Neural cell (in vitro differentiated cells): ENCODE measurements at regions not wholly inside any gene's neighbourhood (a gene's known extent, or its start where the extent isn't known, plus 50 kb on each side); places are given as distances from the start of the nearest gene placed in this dataset.

Experiments
- H2AFZ ChIP-seq: fragments of 200-600, 300-800 bp; sonication (generic), shearing (Covaris generic); 2 replicates; pipeline ENCODE4 v1.6.0; 2014; ENCODE audit warnings: low read depth, mild to moderate bottlenecking, antibody characterized with exemption, low read length, moderate library complexity
- H3F3A ChIP-seq: fragments of 200-600 bp; shearing (Covaris generic); 2 replicates; pipeline ENCODE4 v1.6.1; 2016; ENCODE audit warnings: mild to moderate bottlenecking, moderate library complexity, mixed read lengths, antibody characterized with exemption, low read length; ENCODE audit not compliant: insufficient read depth, poor library complexity, severe bottlenecking
- H3K27ac ChIP-seq: fragments of 200-600, 300-800 bp; sonication (generic), shearing (Covaris generic); 2 replicates; pipeline ENCODE4 v1.5.1; 2014; ENCODE audit warnings: mild to moderate bottlenecking, low read length, moderate library complexity
- H3K27me3 ChIP-seq: fragments of 300-800, 200-600 bp; sonication (generic), shearing (Covaris generic); 2 replicates; pipeline ENCODE4 v1.6.0; 2014; ENCODE audit warnings: mild to moderate bottlenecking, low read depth, low read length, moderate library complexity; ENCODE audit not compliant: insufficient read depth
- H3K36me3 ChIP-seq: fragments of 300-800, 200-600 bp; sonication (generic), shearing (Covaris generic); 2 replicates; pipeline ENCODE4 v1.5.1; 2014; ENCODE audit warnings: mild to moderate bottlenecking, antibody characterized with exemption, low read length, moderate library complexity; ENCODE audit not compliant: insufficient read depth
- H3K4me2 ChIP-seq: fragments of 300-800, 200-600 bp; sonication (generic), shearing (Covaris generic); 2 replicates; pipeline ENCODE4 v1.6.0; 2014; ENCODE audit warnings: mild to moderate bottlenecking, low read length
- H3K4me3 ChIP-seq: fragments of 300-800, 200-600 bp; sonication (generic), shearing (Covaris generic); 2 replicates; pipeline ENCODE4 v1.5.1; 2014; ENCODE audit warnings: mild to moderate bottlenecking, low read length, moderate library complexity
- H3K79me2 ChIP-seq: fragments of 200-600 bp; shearing (Covaris generic); replicated peaks from 2 replicates; pipeline ENCODE4 v1.6.0; 2014; ENCODE audit warnings: mild to moderate bottlenecking, low read length, moderate library complexity; ENCODE audit not compliant: insufficient read depth
- H3K9ac ChIP-seq: fragments of 300-800, 200-600 bp; sonication (generic), shearing (Covaris generic); 2 replicates; pipeline ENCODE4 v1.6.1; 2016; ENCODE audit warnings: mild to moderate bottlenecking, low read length, mixed read lengths
- H3K9me2 ChIP-seq: fragments of 200-600 bp; shearing (Covaris generic); 2 replicates; pipeline ENCODE4 v1.6.1; 2016; ENCODE audit warnings: mild to moderate bottlenecking, low read length, mixed read lengths; ENCODE audit not compliant: insufficient read depth
- H3K9me3 ChIP-seq: fragments of 200-600, 300-800 bp; sonication (generic), shearing (Covaris generic); 2 replicates; pipeline ENCODE4 v1.6.1; 2016; ENCODE audit warnings: mild to moderate bottlenecking, mixed run types, low read length, moderate library complexity, mixed read lengths
- H4K20me1 ChIP-seq: fragments of 200-600 bp; shearing (Covaris generic); 2 replicates; pipeline ENCODE4 v1.6.1; 2016; ENCODE audit warnings: mild to moderate bottlenecking, mixed run types; ENCODE audit not compliant: insufficient read depth
- CTCF ChIP-seq: fragments of 450-650 bp; IDR thresholded peaks from 2 replicates; pipeline ENCODE4 v1.5.1; 2014; ENCODE audit warnings: antibody characterized with exemption, mild to moderate bottlenecking, moderate library complexity; ENCODE audit not compliant: poor library complexity, severe bottlenecking
- EP300 ChIP-seq: fragments of 450-650 bp; conservative IDR thresholded peaks from 2 replicates; pipeline ENCODE4 v1.6.1; 2014; ENCODE audit warnings: antibody characterized with exemption, mild to moderate bottlenecking, moderate library complexity; ENCODE audit not compliant: poor library complexity, severe bottlenecking
- EZH2 ChIP-seq: fragments of 200-600, 300-800 bp; shearing (Covaris generic), sonication (generic); IDR thresholded peaks from 2 replicates; pipeline ENCODE4 v1.6.1; 2014; ENCODE audit warnings: antibody characterized with exemption, low read length, borderline replicate concordance, mild to moderate bottlenecking; ENCODE audit not compliant: insufficient read depth, poor library complexity, severe bottlenecking
- MXI1 ChIP-seq: fragments of 450-650 bp; conservative IDR thresholded peaks from 2 replicates; pipeline ENCODE4 v1.6.1; 2014; ENCODE audit warnings: antibody characterized with exemption, mild to moderate bottlenecking; ENCODE audit not compliant: poor library complexity, severe bottlenecking
- POLR2AphosphoS5 ChIP-seq: IDR thresholded peaks from 2 replicates; pipeline ENCODE4 v1.6.1; 2012
- RAD21 ChIP-seq: fragments of 450-650 bp; conservative IDR thresholded peaks from 2 replicates; pipeline ENCODE4 v1.6.1; 2014; ENCODE audit warnings: antibody characterized with exemption, mild to moderate bottlenecking, moderate library complexity
- SMC3 ChIP-seq: fragments of 450-650 bp; conservative IDR thresholded peaks from 2 replicates; pipeline ENCODE4 v1.6.1; 2014; ENCODE audit warnings: antibody characterized with exemption, mild to moderate bottlenecking, moderate library complexity; ENCODE audit not compliant: poor library complexity
- TAF1 ChIP-seq: IDR thresholded peaks from 2 replicates; pipeline ENCODE4 v1.6.1; 2012; ENCODE audit warnings: low read depth
- TF ChIP-seq, protein P1 (sequence below): IDR thresholded peaks from 2 replicates; pipeline ENCODE4 v1.6.1; 2012; ENCODE audit warnings: borderline replicate concordance

- Histone ChIP-seq H3K36me3 (no peaks in the 10 kb centered on the region), H3K4me3 (no peak overlapping the region), H4K20me1 (no peaks in the 10 kb centered on the region), H3K79me2 (no peaks in the 10 kb centered on the region), H3K9ac (no peak overlapping the region), H3K9me3 (no peaks in the 10 kb centered on the region), H3K9me2 (no peaks in the 10 kb centered on the region), H2AFZ (no peak overlapping the region), H3K27me3 (no peaks in the 10 kb centered on the region), H3K4me2 (no peak overlapping the region), H3F3A (no peaks in the 10 kb centered on the region), H3K27ac (no peak overlapping the region)
- TF ChIP-seq, protein P1, sequence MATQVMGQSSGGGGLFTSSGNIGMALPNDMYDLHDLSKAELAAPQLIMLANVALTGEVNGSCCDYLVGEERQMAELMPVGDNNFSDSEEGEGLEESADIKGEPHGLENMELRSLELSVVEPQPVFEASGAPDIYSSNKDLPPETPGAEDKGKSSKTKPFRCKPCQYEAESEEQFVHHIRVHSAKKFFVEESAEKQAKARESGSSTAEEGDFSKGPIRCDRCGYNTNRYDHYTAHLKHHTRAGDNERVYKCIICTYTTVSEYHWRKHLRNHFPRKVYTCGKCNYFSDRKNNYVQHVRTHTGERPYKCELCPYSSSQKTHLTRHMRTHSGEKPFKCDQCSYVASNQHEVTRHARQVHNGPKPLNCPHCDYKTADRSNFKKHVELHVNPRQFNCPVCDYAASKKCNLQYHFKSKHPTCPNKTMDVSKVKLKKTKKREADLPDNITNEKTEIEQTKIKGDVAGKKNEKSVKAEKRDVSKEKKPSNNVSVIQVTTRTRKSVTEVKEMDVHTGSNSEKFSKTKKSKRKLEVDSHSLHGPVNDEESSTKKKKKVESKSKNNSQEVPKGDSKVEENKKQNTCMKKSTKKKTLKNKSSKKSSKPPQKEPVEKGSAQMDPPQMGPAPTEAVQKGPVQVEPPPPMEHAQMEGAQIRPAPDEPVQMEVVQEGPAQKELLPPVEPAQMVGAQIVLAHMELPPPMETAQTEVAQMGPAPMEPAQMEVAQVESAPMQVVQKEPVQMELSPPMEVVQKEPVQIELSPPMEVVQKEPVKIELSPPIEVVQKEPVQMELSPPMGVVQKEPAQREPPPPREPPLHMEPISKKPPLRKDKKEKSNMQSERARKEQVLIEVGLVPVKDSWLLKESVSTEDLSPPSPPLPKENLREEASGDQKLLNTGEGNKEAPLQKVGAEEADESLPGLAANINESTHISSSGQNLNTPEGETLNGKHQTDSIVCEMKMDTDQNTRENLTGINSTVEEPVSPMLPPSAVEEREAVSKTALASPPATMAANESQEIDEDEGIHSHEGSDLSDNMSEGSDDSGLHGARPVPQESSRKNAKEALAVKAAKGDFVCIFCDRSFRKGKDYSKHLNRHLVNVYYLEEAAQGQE: no peak
- TF ChIP-seq EZH2: no peak
- TF ChIP-seq SMC3: no peak
- TF ChIP-seq TAF1: no peak
- no peak for TF ChIP-seq EP300
- TF ChIP-seq POLR2AphosphoS5: no peak
- no peak for TF ChIP-seq RAD21
- no peak for TF ChIP-seq MXI1
- no peak for TF ChIP-seq CTCF
These were observed 1280.9 kb downstream of the KCNT2 start for GRCh38 chr1:195327361-195327760.

- Histone ChIP-seq H3K4me2 (no peak overlapping the region), H3F3A (no peaks in the 10 kb centered on the region), H3K27me3 (no peaks in the 10 kb centered on the region), H3K4me3 (no peak overlapping the region), H3K27ac (no peak overlapping the region), H4K20me1 (no peaks in the 10 kb centered on the region), H3K9me2 (no peaks in the 10 kb centered on the region), H3K9ac (no peak overlapping the region), H3K79me2 (no peaks in the 10 kb centered on the region), H3K9me3 (no peaks in the 10 kb centered on the region), H3K36me3 (no peaks in the 10 kb centered on the region), H2AFZ (no peak overlapping the region)
- TF ChIP-seq RAD21 (no peak), TAF1 (no peak), EP300 (no peak), SMC3 (no peak), MXI1 (no peak), EZH2 (no peak), POLR2AphosphoS5 (no peak), CTCF (no peak)
- TF ChIP-seq, protein P1: no peak
These were observed 1281.9 kb downstream of the KCNT2 start for GRCh38 chr1:195326325-195326724.
